Epidermal melanocyte (primary cell): ENCODE measurements at regions not wholly inside any gene's neighbourhood (a gene's known extent, or its start where the extent isn't known, plus 50 kb on each side); places are given as distances from the start of the nearest gene placed in this dataset.
A peak's percentile ranks its signal among the peaks of the same experiment; 100 is the strongest.

Experiments
- DNase-seq: peaks from one replicate; pipeline ENCODE4 v3.0.0; 2011; ENCODE audit warnings: low spot score; ENCODE audit not compliant: insufficient read length

GRCh38 chr4:3364634-3365314, 72.0 kb downstream of the RGS12 start:
- no peak for DNase-seq

- no peak for DNase-seq
Observed at GRCh38 chr4:3365326-3365725, 72.5 kb downstream of the RGS12 start.

GRCh38 chr4:3365871-3366842, 73.3 kb downstream of the RGS12 start:
- DNase-seq: no peak

- peak; percentile 15 for DNase-seq
Observed at GRCh38 chr4:3366893-3367775, 74.3 kb downstream of the RGS12 start.

GRCh38 chr4:3367866-3368265, 73.9 kb upstream of the HGFAC start:
- DNase-seq: no peak

- no peak for DNase-seq
Observed at GRCh38 chr4:3368334-3368733, 73.4 kb upstream of the HGFAC start.

- DNase-seq: no peak
Observed at GRCh38 chr4:3368841-3369760, 72.7 kb upstream of the HGFAC start.

GRCh38 chr4:3369781-3370674, 71.7 kb upstream of the HGFAC start:
- peak; percentile 94 for DNase-seq

- DNase-seq: no peak
Observed at GRCh38 chr4:3371033-3372001, 70.5 kb upstream of the HGFAC start.

- DNase-seq: no peak
Observed at GRCh38 chr4:3372264-3372932, 69.4 kb upstream of the HGFAC start.

GRCh38 chr4:3372933-3373465, 68.8 kb upstream of the HGFAC start:
- DNase-seq: no peak

GRCh38 chr4:3373468-3373867, 68.3 kb upstream of the HGFAC start:
- no peak for DNase-seq

- DNase-seq: no peak
Observed at GRCh38 chr4:3374011-3374645, 67.6 kb upstream of the HGFAC start.

GRCh38 chr4:3374667-3375066, 67.1 kb upstream of the HGFAC start:
- DNase-seq: no peak

- DNase-seq: peak; percentile 53
Observed at GRCh38 chr4:3375688-3376087, 66.1 kb upstream of the HGFAC start.

GRCh38 chr4:3376266-3376665, 65.5 kb upstream of the HGFAC start:
- no peak for DNase-seq

GRCh38 chr4:3377557-3377956, 64.2 kb upstream of the HGFAC start:
- DNase-seq: no peak
